Natural killer cell (primary cell): ENCODE measurements at regions not wholly inside any gene's neighbourhood (a gene's known extent, or its start where the extent isn't known, plus 50 kb on each side); places are given as distances from the start of the nearest gene placed in this dataset.

Experiments used
- ATAC-seq, 3 donors: fragments of 150-1000 bp in 2 of 3; fragments of 200-7000 bp in 1 of 3; cut with Tn5 transposase; 1 replicate in 1 of 3; 2 replicates in 2 of 3; pipeline ENCODE4 v1.10.0; 2021; ENCODE audit warnings: mild to moderate bottlenecking in 2 of 3, moderate library complexity in 2 of 3
- DNase-seq, 2 donors: peaks; one replicate each; pipeline versions ENCODE4 v3.0.0 to v3.0.0-alpha.2; 2013 to 2021; ENCODE audit warnings: mixed read lengths in 1 of 2
- H3K27ac ChIP-seq: one replicate; pipeline ENCODE4 v1.5.1; 2013; ENCODE audit warnings: mild to moderate bottlenecking, low read length
- H3K27me3 ChIP-seq: one replicate; pipeline ENCODE4 v1.6.1; 2013; ENCODE audit warnings: low read length; ENCODE audit not compliant: control insufficient read depth, insufficient read depth
- H3K36me3 ChIP-seq: one replicate; pipeline ENCODE4 v1.6.1; 2013; ENCODE audit warnings: low read length; ENCODE audit not compliant: control insufficient read depth, insufficient read depth
- H3K4me1 ChIP-seq: one replicate; pipeline ENCODE4 v1.6.1; 2013; ENCODE audit warnings: low read length; ENCODE audit not compliant: control insufficient read depth, insufficient read depth
- H3K4me3 ChIP-seq: one replicate; pipeline ENCODE4 v1.5.1; 2013; ENCODE audit warnings: low read length
- H3K9me3 ChIP-seq: one replicate; pipeline ENCODE4 v1.6.1; 2013; ENCODE audit warnings: low read length; ENCODE audit not compliant: control insufficient read depth, insufficient read depth
- H3K27ac Mint-ChIP-seq, 2 donors: one replicate each; pipeline ENCODE4 v1.8.0; 2022; ENCODE audit warnings: mild to moderate bottlenecking in 2 of 2, mixed read lengths in 2 of 2, moderate library complexity in 1 of 2
- H3K27me3 Mint-ChIP-seq, 2 donors: one replicate each; pipeline ENCODE4 v1.8.0; 2022; ENCODE audit warnings: low read depth in 2 of 2, mixed read lengths in 2 of 2
- H3K36me3 Mint-ChIP-seq: one replicate; pipeline ENCODE4 v1.8.0; 2022; ENCODE audit warnings: mixed read lengths
- H3K4me1 Mint-ChIP-seq, 2 donors: one replicate each; pipeline ENCODE4 v1.8.0; 2022; ENCODE audit warnings: mixed read lengths in 2 of 2
- H3K4me3 Mint-ChIP-seq: one replicate; pipeline ENCODE4 v1.8.0; 2022; ENCODE audit warnings: mild to moderate bottlenecking, moderate library complexity, mixed read lengths
- H3K9me3 Mint-ChIP-seq, 2 donors: one replicate each; pipeline ENCODE4 v1.8.0; 2022; ENCODE audit warnings: mixed read lengths in 2 of 2
- WGBS: methylation state at CpG from one replicate; pipeline ENCODE4 v1.1.7; 2013; ENCODE audit warnings: missing lambda C conversion rate; ENCODE audit not compliant: insufficient coverage; 5-methylcytosine and 5-hydroxymethylcytosine counted together
- intact Hi-C: fragments of 100-400 bp; cut with micrococcal nuclease; formaldehyde crosslinking; loops from one replicate; pipeline ENCODE4 v1.14.2; 2022
- TF ChIP-seq, protein P1 (sequence below): fragments of 200-600 bp; IDR thresholded peaks from one replicate; pipeline ENCODE4 v1.8.0; 2022; ENCODE audit warnings: antibody characterized with exemption

DNA sequence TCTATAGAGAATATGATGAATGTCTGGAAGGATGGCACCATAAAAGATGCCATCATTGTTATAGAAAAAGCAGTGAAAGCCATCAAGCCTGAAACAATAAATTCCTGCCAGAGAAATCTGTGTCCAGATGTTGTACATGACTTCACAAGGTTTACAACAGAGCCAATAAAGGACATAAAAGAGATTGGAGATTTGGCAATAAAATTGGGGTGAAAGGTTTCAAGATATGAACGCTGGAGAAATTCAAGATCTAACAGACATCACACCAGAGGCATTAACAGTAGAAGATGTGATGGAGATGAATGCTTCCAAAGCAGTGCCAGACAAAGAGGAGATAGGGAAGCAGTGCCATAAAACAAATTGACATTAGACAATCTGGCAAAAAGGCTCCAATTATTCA, 518.8 kb upstream of the ACVR2A start:
- Histone ChIP-seq H3K4me3 (no peak overlapping the region), H3K36me3 (no peaks in the 10 kb centered on the region), H3K4me1 (no peaks in the 10 kb centered on the region), H3K27ac (no peak overlapping the region), H3K9me3 (peaks cover 3% of the 10 kb centered on the region), H3K27me3 (no peaks in the 10 kb centered on the region)
- no peak overlapping the region for H3K27ac Mint-ChIP-seq
- intact Hi-C loops: no loop called here
- no CpG with 5 or more reads among the region's 1 CpG for WGBS
- H3K27me3 Mint-ChIP-seq: no peaks in the 10 kb centered on the region
- ATAC-seq (no peak), DNase-seq (no peak)
- no peak overlapping the region for H3K4me3 Mint-ChIP-seq
- H3K36me3 Mint-ChIP-seq: no peaks in the 10 kb centered on the region
- TF ChIP-seq, protein P1, sequence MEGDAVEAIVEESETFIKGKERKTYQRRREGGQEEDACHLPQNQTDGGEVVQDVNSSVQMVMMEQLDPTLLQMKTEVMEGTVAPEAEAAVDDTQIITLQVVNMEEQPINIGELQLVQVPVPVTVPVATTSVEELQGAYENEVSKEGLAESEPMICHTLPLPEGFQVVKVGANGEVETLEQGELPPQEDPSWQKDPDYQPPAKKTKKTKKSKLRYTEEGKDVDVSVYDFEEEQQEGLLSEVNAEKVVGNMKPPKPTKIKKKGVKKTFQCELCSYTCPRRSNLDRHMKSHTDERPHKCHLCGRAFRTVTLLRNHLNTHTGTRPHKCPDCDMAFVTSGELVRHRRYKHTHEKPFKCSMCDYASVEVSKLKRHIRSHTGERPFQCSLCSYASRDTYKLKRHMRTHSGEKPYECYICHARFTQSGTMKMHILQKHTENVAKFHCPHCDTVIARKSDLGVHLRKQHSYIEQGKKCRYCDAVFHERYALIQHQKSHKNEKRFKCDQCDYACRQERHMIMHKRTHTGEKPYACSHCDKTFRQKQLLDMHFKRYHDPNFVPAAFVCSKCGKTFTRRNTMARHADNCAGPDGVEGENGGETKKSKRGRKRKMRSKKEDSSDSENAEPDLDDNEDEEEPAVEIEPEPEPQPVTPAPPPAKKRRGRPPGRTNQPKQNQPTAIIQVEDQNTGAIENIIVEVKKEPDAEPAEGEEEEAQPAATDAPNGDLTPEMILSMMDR: no peak
- no peaks in the 10 kb centered on the region for H3K9me3 Mint-ChIP-seq
- H3K4me1 Mint-ChIP-seq: peaks cover 19 to 20% of the 10 kb centered on the region in 2 donors

DNA sequence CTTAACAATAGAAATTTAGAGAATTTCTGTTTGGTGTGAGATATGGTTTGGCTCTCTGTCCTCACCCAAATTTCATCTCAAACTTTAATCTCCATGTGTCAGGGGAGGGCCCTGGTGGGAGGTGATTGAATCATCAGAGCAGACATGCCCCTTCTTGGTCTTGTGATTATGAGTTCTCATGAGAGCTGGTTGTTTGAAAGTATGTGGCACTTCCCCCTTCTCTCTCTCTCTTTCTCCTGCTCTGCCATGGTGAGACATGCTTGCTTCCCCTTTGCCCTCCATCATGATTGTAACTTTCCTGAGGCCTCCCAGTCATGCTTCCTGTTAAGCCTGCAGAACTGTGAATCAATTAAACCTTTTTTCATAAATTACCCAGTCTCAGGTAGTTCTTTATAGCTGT, 524.7 kb upstream of the ACVR2A start:
- no peak overlapping the region for H3K4me3 ChIP-seq
- H3K27ac ChIP-seq: no peak overlapping the region
- TF ChIP-seq, protein P1: no peak
- Mint-ChIP-seq H3K4me3 (no peak overlapping the region), H3K27me3 (no peaks in the 10 kb centered on the region), H3K9me3 (peaks cover 3 to 4% of the 10 kb centered on the region in 2 donors), H3K4me1 (peaks cover 0 to 7% of the 10 kb centered on the region in 2 donors), H3K36me3 (peaks cover 8% of the 10 kb centered on the region), H3K27ac (no peak overlapping the region)
- peaks cover 8% of the 10 kb centered on the region for H3K9me3 ChIP-seq
- intact Hi-C loops: no loop called here
- DNase-seq (no peak), ATAC-seq (no peak)
- H3K27me3 ChIP-seq: no peaks in the 10 kb centered on the region
- no peaks in the 10 kb centered on the region for H3K36me3 ChIP-seq
- H3K4me1 ChIP-seq: no peaks in the 10 kb centered on the region

DNA sequence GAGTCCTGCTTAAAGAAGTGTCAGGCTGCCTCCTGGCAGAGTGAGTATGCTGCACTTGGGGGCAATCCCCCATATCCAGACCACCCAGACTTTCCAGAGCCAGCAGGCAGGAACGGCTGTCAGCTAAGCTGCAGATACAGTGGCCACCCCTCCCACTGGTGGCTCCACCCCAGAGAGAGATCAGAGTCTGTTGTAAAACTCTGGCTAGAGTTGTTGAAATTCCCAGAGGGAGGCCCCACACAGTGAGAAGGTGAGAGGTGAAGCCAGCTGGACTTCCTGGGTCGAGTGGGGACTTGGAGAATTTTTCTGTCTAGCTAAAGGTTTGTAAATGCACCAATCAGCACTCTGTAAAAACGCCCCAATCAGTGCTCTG, 533.8 kb upstream of the ACVR2A start:
- no peak overlapping the region for H3K27ac Mint-ChIP-seq
- H3K27me3 Mint-ChIP-seq: peaks cover 0 to 8% of the 10 kb centered on the region in 2 donors
- Histone ChIP-seq H3K4me1 (no peaks in the 10 kb centered on the region), H3K36me3 (no peaks in the 10 kb centered on the region), H3K27ac (no peak overlapping the region), H3K4me3 (no peak overlapping the region), H3K27me3 (no peaks in the 10 kb centered on the region), H3K9me3 (no peaks in the 10 kb centered on the region)
- H3K4me3 Mint-ChIP-seq: no peak overlapping the region
- ATAC-seq (no peak), DNase-seq (no peak)
- 61% methylated on average over 3 of the region's 3 CpGs for WGBS
- no peaks in the 10 kb centered on the region for H3K36me3 Mint-ChIP-seq
- no peaks in the 10 kb centered on the region for H3K9me3 Mint-ChIP-seq
- intact Hi-C loops: no loop called here
- TF ChIP-seq, protein P1: no peak
- no peaks in the 10 kb centered on the region for H3K4me1 Mint-ChIP-seq

DNA sequence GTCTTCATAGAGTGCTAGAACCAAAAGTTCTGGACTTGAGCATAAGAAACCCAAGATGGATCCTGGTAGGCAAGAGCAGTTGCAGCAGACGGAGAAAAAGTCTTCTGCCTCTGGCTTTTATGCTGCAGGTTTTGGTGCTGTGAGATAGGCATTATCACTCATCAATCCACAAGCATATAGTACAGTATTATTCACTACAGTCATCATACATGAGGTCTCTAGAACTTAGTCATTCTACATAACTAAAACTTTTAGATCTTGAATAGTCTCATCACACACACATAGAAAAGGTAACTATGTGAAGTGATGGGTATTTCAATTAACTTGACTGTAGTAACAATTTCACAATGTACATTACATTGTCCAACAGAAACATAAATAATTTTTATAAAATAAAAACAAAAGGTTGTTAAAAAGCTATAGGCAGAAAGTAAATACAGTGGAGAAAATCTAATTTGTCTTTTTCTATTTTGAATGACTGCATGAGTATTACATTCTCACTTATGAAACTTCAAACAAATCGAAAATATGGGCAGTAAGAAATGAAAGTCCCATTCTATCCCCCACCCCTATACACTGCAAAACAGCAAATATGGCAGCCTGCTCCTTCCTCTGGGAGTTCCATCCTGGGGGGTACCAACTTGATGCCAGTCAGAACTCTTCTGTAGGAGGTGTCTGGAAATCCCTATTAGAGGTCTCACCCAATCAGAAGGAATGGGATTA, 534.3 kb upstream of the ACVR2A start:
- no peak for DNase-seq
- Histone ChIP-seq H3K4me1 (no peaks in the 10 kb centered on the region), H3K9me3 (no peaks in the 10 kb centered on the region), H3K27me3 (no peaks in the 10 kb centered on the region), H3K36me3 (no peaks in the 10 kb centered on the region), H3K4me3 (no peak overlapping the region), H3K27ac (no peak overlapping the region)
- ATAC-seq: no peak
- H3K4me3 Mint-ChIP-seq: no peak overlapping the region
- no peak overlapping the region for H3K27ac Mint-ChIP-seq
- TF ChIP-seq, protein P1: no peak
- H3K27me3 Mint-ChIP-seq: peaks cover 0 to 8% of the 10 kb centered on the region in 2 donors
- H3K4me1 Mint-ChIP-seq: no peaks in the 10 kb centered on the region
- no peaks in the 10 kb centered on the region for H3K36me3 Mint-ChIP-seq
- intact Hi-C loops: no loop called here
- 75% methylated on average over 2 of the region's 2 CpGs for whole genome bisulfite sequencing
- no peaks in the 10 kb centered on the region for H3K9me3 Mint-ChIP-seq
